NCI-H69 (cell line): ENCODE measurements at regions not wholly inside any gene's neighbourhood (a gene's known extent, or its start where the extent isn't known, plus 50 kb on each side); places are given as distances from the start of the nearest gene placed in this dataset.
"Not testable (repeated sequence)": the region's sequence is repeated elsewhere in the genome, so short reads cannot be mapped to it uniquely, and the experiment has no call there.

Experiments
- DNase-seq: peaks from one replicate; lab custom pipeline; 2025; lab: John Stamatoyannopoulos, UW

- no peak for DNase-seq
Measured at GRCh38 chr7:1342090-1342640, 109.5 kb downstream of the UNCX start.

GRCh38 chr7:1343551-1343950 lies 110.9 kb downstream of the UNCX start:
- DNase-seq = no peak

GRCh38 chr7:1344421-1344820 lies 111.7 kb downstream of the UNCX start:
- DNase-seq = no peak

GRCh38 chr7:1344981-1345701 lies 112.5 kb downstream of the UNCX start:
- DNase-seq = no peak

GRCh38 chr7:1345796-1346755 lies 113.2 kb downstream of the MICALL2 start:
- no peak for DNase-seq

GRCh38 chr7:1346851-1347250 lies 112.4 kb downstream of the MICALL2 start:
- no peak for DNase-seq

- DNase-seq = no peak
Measured at GRCh38 chr7:1348096-1348822, 111.0 kb downstream of the MICALL2 start.

- no peak for DNase-seq
Measured at GRCh38 chr7:1348823-1349335, 110.4 kb downstream of the MICALL2 start.

- no peak for DNase-seq
Measured at GRCh38 chr7:1349351-1349761, 109.9 kb downstream of the MICALL2 start.

GRCh38 chr7:1351881-1352625 lies 107.2 kb downstream of the MICALL2 start:
- no peak for DNase-seq

- no peak for DNase-seq
Measured at GRCh38 chr7:1352656-1353271, 106.5 kb downstream of the MICALL2 start.

GRCh38 chr7:1354661-1355567 lies 104.4 kb downstream of the MICALL2 start:
- DNase-seq = no peak

- peak; percentile 56 for DNase-seq
Measured at GRCh38 chr7:1355568-1356340, 103.5 kb downstream of the MICALL2 start.

GRCh38 chr7:1356853-1357252 lies 102.4 kb downstream of the MICALL2 start:
- not testable (repeated sequence) for DNase-seq

GRCh38 chr7:1357260-1357600 lies 102.0 kb downstream of the MICALL2 start:
- DNase-seq = not testable (repeated sequence)

- DNase-seq = peak; percentile 63
Measured at GRCh38 chr7:1357601-1358271, 101.5 kb downstream of the MICALL2 start.

- peak; percentile 77 for DNase-seq
Measured at GRCh38 chr7:1358376-1359050, 100.8 kb downstream of the MICALL2 start.

- no peak for DNase-seq
Measured at GRCh38 chr7:1359051-1359400, 100.2 kb downstream of the MICALL2 start.
